T-helper 1 cell treated with Interleukin-12 subunit alpha and Interleukin-12 subunit beta and Interleukin-4 antibody, amounts not matched to agents 30 μg/mL and 1 μg/mL, for 36 hours (primary cell): ENCODE measurements at regions not wholly inside any gene's neighbourhood (a gene's known extent, or its start where the extent isn't known, plus 50 kb on each side); places are given as distances from the start of the nearest gene placed in this dataset.

Source experiments
- H3K27ac Mint-ChIP-seq: one replicate; pipeline ENCODE4 v1.8.0; 2021; ENCODE audit warnings: mild to moderate bottlenecking, mixed read lengths
- H3K27me3 Mint-ChIP-seq: one replicate; pipeline ENCODE4 v1.8.0; 2021; ENCODE audit warnings: low read depth, mixed read lengths
- H3K36me3 Mint-ChIP-seq: one replicate; pipeline ENCODE4 v1.8.0; 2021; ENCODE audit warnings: low read depth, mixed read lengths
- H3K4me1 Mint-ChIP-seq: one replicate; pipeline ENCODE4 v1.8.0; 2021; ENCODE audit warnings: low read depth, mixed read lengths
- H3K4me3 Mint-ChIP-seq: one replicate; pipeline ENCODE4 v1.8.0; 2021; ENCODE audit warnings: mild to moderate bottlenecking, moderate library complexity, mixed read lengths
- H3K9me3 Mint-ChIP-seq: one replicate; pipeline ENCODE4 v1.8.0; 2021; ENCODE audit warnings: mixed read lengths

DNA sequence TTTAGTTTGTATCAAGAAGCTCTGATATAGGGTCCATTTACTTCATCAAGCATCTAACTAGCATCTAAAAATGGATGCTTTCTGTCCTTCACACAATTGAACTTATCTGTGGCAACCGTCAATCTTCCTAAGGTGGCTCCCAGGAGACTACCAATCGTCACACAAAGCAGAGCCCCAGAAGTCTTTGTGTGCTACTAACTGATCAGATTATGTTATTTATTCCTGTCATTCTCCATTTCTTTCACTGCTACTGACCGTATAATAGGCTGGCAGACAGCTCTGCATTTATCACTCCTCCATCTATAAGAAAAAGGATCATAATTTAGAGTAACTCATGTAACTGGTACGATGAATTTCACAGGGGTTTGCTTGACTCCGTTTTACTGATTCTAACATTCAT, 585.0 kb upstream of the NXPH2 start:
- no peaks in the 10 kb centered on the region for H3K4me1 Mint-ChIP-seq
- no peak overlapping the region for H3K4me3 Mint-ChIP-seq
- no peaks in the 10 kb centered on the region for H3K27me3 Mint-ChIP-seq
- H3K27ac Mint-ChIP-seq: no peak overlapping the region
- H3K9me3 Mint-ChIP-seq: peaks cover 7% of the 10 kb centered on the region
- H3K36me3 Mint-ChIP-seq: no peaks in the 10 kb centered on the region

DNA sequence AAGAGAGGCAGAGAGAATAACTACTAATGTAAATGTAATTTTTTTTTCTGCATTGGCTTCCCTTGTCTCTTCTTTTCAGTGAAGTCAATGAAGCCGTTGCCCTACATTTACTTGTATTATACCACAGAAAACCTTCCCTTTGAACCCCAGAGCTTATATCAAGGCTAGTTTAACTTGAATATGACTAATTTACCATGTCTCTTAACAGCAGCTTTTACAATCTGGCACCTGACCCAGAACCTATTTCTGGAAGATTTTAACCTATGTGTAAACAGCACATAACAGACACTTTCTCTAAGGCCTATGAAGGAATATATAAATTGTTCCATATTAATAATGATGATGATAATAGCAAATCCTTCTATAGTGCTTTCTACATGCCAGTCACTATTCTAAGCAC, 580.5 kb upstream of the NXPH2 start:
- H3K36me3 Mint-ChIP-seq: no peaks in the 10 kb centered on the region
- no peaks in the 10 kb centered on the region for H3K27me3 Mint-ChIP-seq
- no peak overlapping the region for H3K4me3 Mint-ChIP-seq
- H3K27ac Mint-ChIP-seq: no peak overlapping the region
- no peaks in the 10 kb centered on the region for H3K4me1 Mint-ChIP-seq
- no peaks in the 10 kb centered on the region for H3K9me3 Mint-ChIP-seq

DNA sequence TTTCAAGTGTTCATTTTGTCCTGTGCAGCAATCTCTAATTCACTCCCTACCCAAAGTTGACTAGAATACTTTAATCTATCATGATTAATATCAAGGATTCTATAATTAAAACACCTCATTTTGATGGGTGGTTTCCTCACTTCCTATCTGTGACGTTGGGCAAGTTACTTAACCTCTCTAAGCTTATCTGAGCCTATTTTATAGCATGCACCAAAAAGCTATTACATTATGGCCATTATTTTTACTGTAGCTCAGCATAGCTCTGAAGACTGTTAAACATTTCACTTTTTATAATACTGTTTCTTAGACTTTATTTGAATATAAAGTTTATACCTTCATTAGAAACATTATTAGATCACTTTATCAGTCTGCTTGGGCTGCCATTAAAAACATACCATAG, 579.6 kb upstream of the NXPH2 start:
- Mint-ChIP-seq H3K36me3 (no peaks in the 10 kb centered on the region), H3K9me3 (no peaks in the 10 kb centered on the region), H3K27ac (no peak overlapping the region), H3K4me3 (no peak overlapping the region), H3K27me3 (no peaks in the 10 kb centered on the region), H3K4me1 (no peaks in the 10 kb centered on the region)

DNA sequence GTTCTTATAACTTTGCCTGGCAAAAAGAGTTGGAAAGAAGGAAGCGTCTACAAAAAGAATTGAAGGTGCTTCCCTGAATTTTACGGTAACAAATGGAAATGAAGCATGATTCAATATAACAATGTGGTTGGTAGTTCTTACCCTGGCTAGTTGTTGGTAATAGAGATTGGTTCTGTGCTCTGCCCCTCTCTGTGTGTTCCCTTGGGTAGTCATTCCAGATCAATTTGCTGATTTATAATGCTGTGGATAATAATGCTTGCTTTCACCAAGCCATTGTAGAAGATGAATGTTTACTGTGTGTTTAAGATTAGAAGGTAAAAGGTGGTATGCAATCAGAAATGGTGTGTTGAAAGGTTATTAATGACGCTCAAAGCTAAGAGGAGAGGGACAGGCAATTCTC, 577.8 kb upstream of the NXPH2 start:
- Mint-ChIP-seq H3K36me3 (no peaks in the 10 kb centered on the region), H3K27ac (no peak overlapping the region)

GRCh38 chr2:139354518-139354917, 574.3 kb upstream of the NXPH2 start:
- no peaks in the 10 kb centered on the region for H3K36me3 Mint-ChIP-seq

More for the DNA sequence above, 577.8 kb upstream of the NXPH2 start:
- no peaks in the 10 kb centered on the region for H3K27me3 Mint-ChIP-seq
- H3K9me3 Mint-ChIP-seq: peaks cover 4% of the 10 kb centered on the region
- H3K4me1 Mint-ChIP-seq: no peaks in the 10 kb centered on the region
- H3K4me3 Mint-ChIP-seq: no peak overlapping the region

DNA sequence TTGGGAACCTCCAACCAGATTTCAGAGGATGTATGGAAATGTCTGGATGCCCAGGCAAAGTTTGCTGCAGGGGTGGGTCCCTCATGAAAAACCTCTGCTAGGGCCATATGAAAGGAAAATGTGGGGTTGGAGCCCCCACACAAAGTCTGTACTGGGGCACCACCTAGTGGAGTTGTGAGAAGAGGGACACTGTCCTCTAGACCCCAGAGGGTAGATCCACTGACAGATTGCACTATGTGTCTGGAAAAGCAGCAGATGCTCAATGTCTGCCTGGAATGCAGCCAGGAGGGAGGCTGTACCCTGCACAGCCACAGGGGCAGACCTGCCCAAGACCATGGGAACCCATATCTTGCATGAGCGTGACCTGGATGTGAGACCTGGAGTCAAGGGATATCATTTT, 573.7 kb upstream of the NXPH2 start:
- Mint-ChIP-seq H3K36me3 (no peaks in the 10 kb centered on the region), H3K27ac (no peak overlapping the region), H3K27me3 (no peaks in the 10 kb centered on the region), H3K4me3 (no peak overlapping the region), H3K4me1 (no peaks in the 10 kb centered on the region), H3K9me3 (peaks cover 12% of the 10 kb centered on the region)

More at GRCh38 chr2:139354518-139354917, 574.3 kb upstream of the NXPH2 start:
- no peaks in the 10 kb centered on the region for H3K27me3 Mint-ChIP-seq
- no peaks in the 10 kb centered on the region for H3K4me1 Mint-ChIP-seq
- no peak overlapping the region for H3K4me3 Mint-ChIP-seq
- peaks cover 7% of the 10 kb centered on the region for H3K9me3 Mint-ChIP-seq
- no peak overlapping the region for H3K27ac Mint-ChIP-seq

- H3K4me3 Mint-ChIP-seq: no peak overlapping the region
- no peak overlapping the region for H3K27ac Mint-ChIP-seq
- no peaks in the 10 kb centered on the region for H3K27me3 Mint-ChIP-seq
- no peaks in the 10 kb centered on the region for H3K9me3 Mint-ChIP-seq
- no peaks in the 10 kb centered on the region for H3K36me3 Mint-ChIP-seq
- H3K4me1 Mint-ChIP-seq: no peaks in the 10 kb centered on the region
These were observed 537.1 kb upstream of the NXPH2 start for GRCh38 chr2:139317259-139317658.

GRCh38 chr2:139314059-139314458, 533.9 kb upstream of the NXPH2 start:
- H3K36me3 Mint-ChIP-seq: no peaks in the 10 kb centered on the region
- no peak overlapping the region for H3K4me3 Mint-ChIP-seq
- no peaks in the 10 kb centered on the region for H3K27me3 Mint-ChIP-seq
- no peaks in the 10 kb centered on the region for H3K4me1 Mint-ChIP-seq
- no peak overlapping the region for H3K27ac Mint-ChIP-seq
- no peaks in the 10 kb centered on the region for H3K9me3 Mint-ChIP-seq

DNA sequence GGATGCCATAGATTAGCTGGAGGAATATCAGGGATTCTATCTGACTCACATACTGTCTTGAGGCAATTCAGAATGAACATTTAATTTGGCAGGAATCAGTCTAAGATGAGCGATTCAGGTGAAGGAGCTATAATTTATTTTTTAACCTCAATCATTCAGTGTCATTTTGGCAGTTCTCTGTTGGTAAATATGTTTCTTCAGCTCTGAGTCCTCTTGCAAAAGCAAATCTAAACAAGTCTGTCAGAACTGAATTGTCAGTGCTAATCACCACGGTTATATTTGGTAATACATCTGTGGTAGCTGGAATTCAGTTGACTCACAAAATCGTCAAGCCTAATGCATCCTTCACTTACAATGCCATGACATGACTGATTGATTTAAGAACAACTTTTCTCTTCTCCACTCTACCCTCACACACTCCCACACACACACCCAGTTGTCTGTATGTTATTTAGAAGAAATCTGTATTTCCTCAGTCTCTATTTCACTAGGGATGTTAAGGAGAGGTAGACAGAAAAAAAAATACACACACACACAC, 516.6 kb upstream of the NXPH2 start:
- Mint-ChIP-seq H3K27ac (no peak overlapping the region), H3K9me3 (peaks cover 11% of the 10 kb centered on the region), H3K4me1 (no peaks in the 10 kb centered on the region), H3K27me3 (no peaks in the 10 kb centered on the region), H3K36me3 (no peaks in the 10 kb centered on the region), H3K4me3 (no peak overlapping the region)

GRCh38 chr2:139293992-139294548, 513.9 kb upstream of the NXPH2 start:
- no peak overlapping the region for H3K4me3 Mint-ChIP-seq
- H3K36me3 Mint-ChIP-seq: no peaks in the 10 kb centered on the region
- H3K9me3 Mint-ChIP-seq: peaks cover 7% of the 10 kb centered on the region
- no peak overlapping the region for H3K27ac Mint-ChIP-seq
- H3K27me3 Mint-ChIP-seq: no peaks in the 10 kb centered on the region
- H3K4me1 Mint-ChIP-seq: no peaks in the 10 kb centered on the region

DNA sequence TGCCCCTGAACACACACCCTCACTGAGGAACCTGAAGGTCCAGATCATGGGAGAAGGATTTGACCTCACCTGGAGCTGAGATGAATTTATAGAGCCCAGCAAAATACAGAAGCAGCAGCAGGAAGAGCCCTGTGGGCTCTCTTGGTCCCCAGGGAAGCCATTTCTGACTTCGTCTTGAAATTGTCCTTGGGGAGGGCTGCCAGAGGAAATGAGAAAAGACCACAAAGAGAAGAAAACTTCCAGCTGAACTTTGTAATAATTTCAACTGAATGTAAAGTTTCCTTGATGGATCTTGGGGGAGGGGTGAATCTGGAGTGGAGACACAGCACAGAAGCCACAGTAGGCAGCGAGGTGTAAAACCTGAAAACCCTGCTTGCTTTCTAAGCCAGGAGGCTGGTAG, 500.9 kb upstream of the NXPH2 start:
- H3K9me3 Mint-ChIP-seq: peaks cover 29% of the 10 kb centered on the region
- H3K27me3 Mint-ChIP-seq: no peaks in the 10 kb centered on the region
- no peaks in the 10 kb centered on the region for H3K36me3 Mint-ChIP-seq
- H3K4me3 Mint-ChIP-seq: no peak overlapping the region
- no peaks in the 10 kb centered on the region for H3K4me1 Mint-ChIP-seq
- H3K27ac Mint-ChIP-seq: no peak overlapping the region

- H3K27ac Mint-ChIP-seq: no peak overlapping the region
These were observed 491.7 kb upstream of the NXPH2 start for GRCh38 chr2:139271879-139272278.

DNA sequence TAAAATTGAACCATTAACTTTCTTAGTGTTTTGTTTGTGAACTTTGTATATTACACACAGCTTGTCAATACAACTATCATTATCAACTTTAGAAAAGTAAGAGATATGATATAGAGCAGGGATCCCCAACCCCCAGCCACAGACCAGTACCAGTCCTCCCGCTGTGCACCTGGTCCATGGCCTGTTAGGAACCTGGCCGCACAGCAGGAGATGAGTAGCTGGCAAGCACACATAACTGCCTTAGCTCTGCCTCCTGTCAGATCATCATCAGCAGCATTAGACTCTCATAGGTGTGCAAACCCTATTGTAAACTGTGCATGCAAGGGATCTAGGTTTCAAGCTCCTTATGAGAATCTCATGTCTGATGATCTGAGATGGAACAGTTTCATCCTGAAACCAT, 491.0 kb upstream of the NXPH2 start:
- Mint-ChIP-seq H3K36me3 (no peaks in the 10 kb centered on the region), H3K9me3 (peaks cover 6% of the 10 kb centered on the region), H3K4me1 (no peaks in the 10 kb centered on the region), H3K27ac (no peak overlapping the region), H3K4me3 (no peak overlapping the region), H3K27me3 (no peaks in the 10 kb centered on the region)

More at GRCh38 chr2:139271879-139272278, 491.7 kb upstream of the NXPH2 start:
- peaks cover 6% of the 10 kb centered on the region for H3K9me3 Mint-ChIP-seq
- no peaks in the 10 kb centered on the region for H3K27me3 Mint-ChIP-seq
- no peak overlapping the region for H3K4me3 Mint-ChIP-seq
- no peaks in the 10 kb centered on the region for H3K36me3 Mint-ChIP-seq
- no peaks in the 10 kb centered on the region for H3K4me1 Mint-ChIP-seq

- Mint-ChIP-seq H3K27me3 (no peaks in the 10 kb centered on the region), H3K27ac (no peak overlapping the region), H3K36me3 (no peaks in the 10 kb centered on the region), H3K4me1 (no peaks in the 10 kb centered on the region), H3K4me3 (no peak overlapping the region), H3K9me3 (no peaks in the 10 kb centered on the region)
These were observed 479.9 kb upstream of the NXPH2 start for GRCh38 chr2:139260052-139260430.

DNA sequence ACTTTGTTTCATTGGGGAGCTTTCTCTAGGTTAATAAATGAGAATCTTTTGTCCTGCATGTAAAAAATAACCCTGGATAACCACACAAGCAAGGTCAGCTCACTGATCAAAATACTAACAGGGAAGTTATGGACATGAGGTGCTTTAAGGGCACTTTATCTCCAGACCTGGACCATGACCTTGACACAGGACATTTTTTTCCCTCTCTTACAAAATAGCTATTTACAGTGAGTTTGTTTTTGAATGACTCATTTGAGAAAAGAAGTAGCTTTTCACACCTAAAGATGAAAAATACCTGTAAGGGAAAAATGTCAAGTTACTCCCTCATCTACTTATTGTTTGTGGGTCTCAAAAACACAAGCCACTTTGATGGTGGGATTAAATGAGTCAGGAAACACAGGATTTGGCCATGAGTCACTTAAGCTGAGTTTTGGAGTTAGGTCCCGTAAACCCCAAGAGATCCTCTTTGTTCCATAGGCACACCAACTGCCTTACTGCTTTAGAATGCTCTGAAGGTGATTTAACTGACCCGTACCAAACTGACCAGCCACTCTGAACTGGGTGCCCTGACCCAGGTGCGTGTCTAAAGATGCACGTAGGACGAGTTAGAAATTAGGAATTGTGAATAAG, 479.3 kb upstream of the NXPH2 start:
- Mint-ChIP-seq H3K27ac (no peak overlapping the region), H3K4me3 (no peak overlapping the region), H3K27me3 (no peaks in the 10 kb centered on the region), H3K9me3 (no peaks in the 10 kb centered on the region), H3K4me1 (no peaks in the 10 kb centered on the region), H3K36me3 (no peaks in the 10 kb centered on the region)
